ENCODE measurements at regions not wholly inside any gene's neighbourhood (a gene's known extent, or its start where the extent isn't known, plus 50 kb on each side); places are given as distances from the start of the nearest gene placed in this dataset.

GRCh38 chr11:110894224-110894623 lies 182.0 kb upstream of the ARHGAP20 start:
- no peak overlapping the region for H3K4me2 ChIP-seq (ENCODE audit: low read length)
- H3K9me3 ChIP-seq (ENCODE audit: control insufficient read depth in 1 of 2, insufficient read depth in 1 of 2, low read depth in 1 of 2, low read length in 2 of 2), result no peaks in the 10 kb centered on the region
- no peak overlapping the region for H3K27ac ChIP-seq (ENCODE audit: low read depth, low read length)
- H2AFZ ChIP-seq (ENCODE audit: low read depth, low read length, poor library complexity, severe bottlenecking), result no peak overlapping the region
- no peak for ATAC-seq
- no peak for DNase-seq (ENCODE audit: low read depth, low spot score)
- ChIA-PET POLR2A (no interaction called here), CTCF (no interaction called here), RAD21 (ENCODE audit: low non-redundant PET in 1 of 2, low total read pairs in 2 of 2, uncharacterized antibody in 2 of 2, unreplicated experiment in 2 of 2) (no interaction called here)
- TF ChIP-seq ZNF274 (IDR thresholded peaks at IDR 0.05; ENCODE audit: low read depth, low read length), result no peak
- TF ChIP-seq POLR2A (IDR thresholded peaks at IDR 0.05; ENCODE audit: borderline replicate concordance, extremely low read depth, insufficient read depth, insufficient read length), result no peak
- TF ChIP-seq SRF (IDR thresholded peaks at IDR 0.05; ENCODE audit: low read depth), result no peak
- TF ChIP-seq ATF3 (IDR thresholded peaks at IDR 0.05), result no peak
- TF ChIP-seq RAD21 (IDR thresholded peaks at IDR 0.05; ENCODE audit: low read depth), result no peak
- TF ChIP-seq MAX (IDR thresholded peaks at IDR 0.05), result no peak
- no peak for TF ChIP-seq SIN3A (IDR thresholded peaks at IDR 0.05; ENCODE audit: low read depth)
- TF ChIP-seq JUND (IDR thresholded peaks at IDR 0.05), result no peak
- no peak for TF ChIP-seq SP1 (IDR thresholded peaks at IDR 0.05; ENCODE audit: low read depth)
- TF ChIP-seq EGR1 (IDR thresholded peaks at IDR 0.05; ENCODE audit: low read depth), result no peak
- no peak for TF ChIP-seq REST (IDR thresholded peaks at IDR 0.05; ENCODE audit: low read depth)
- TF ChIP-seq CTCF (IDR thresholded peaks at IDR 0.05 in 2 of 3, conservative IDR thresholded peaks at IDR 0.05 in 1 of 3; ENCODE audit: borderline replicate concordance in 1 of 3, insufficient read depth in 1 of 3, low read depth in 2 of 3, low read length in 2 of 3), result no peak
- TF ChIP-seq FOSL1 (IDR thresholded peaks at IDR 0.05; ENCODE audit: low read depth), result no peak
- no peak for TF ChIP-seq EZH2phosphoT487 (IDR thresholded peaks at IDR 0.05; ENCODE audit: borderline replicate concordance)
- no peak for TF ChIP-seq CBX3 (IDR thresholded peaks at IDR 0.05; ENCODE audit: low read depth)
- TF ChIP-seq POLR2AphosphoS5 (IDR thresholded peaks at IDR 0.05; ENCODE audit: low read depth, low read length), result no peak
- no peak for TF ChIP-seq ZFX (IDR thresholded peaks at IDR 0.05)
- TF ChIP-seq TCF7L2 (IDR thresholded peaks at IDR 0.05; ENCODE audit: borderline replicate concordance, extremely low read depth, insufficient read depth, insufficient read length), result no peak
- TF ChIP-seq YY1 (IDR thresholded peaks at IDR 0.05; ENCODE audit: extremely low read depth, insufficient replicate concordance, low read depth, low read length), result no peak
- no peaks in the 10 kb centered on the region for H4K20me1 ChIP-seq (ENCODE audit: insufficient read depth)
- no peaks in the 10 kb centered on the region for H3K79me2 ChIP-seq (ENCODE audit: insufficient read depth, low read length)
- intact Hi-C loops (cut with micrococcal nuclease), result loop anchor here (5.0 kb wide), 1 partner anchor 277 kb away; no protein-coding TSS in a partner anchor
- H3K27me3 ChIP-seq (ENCODE audit: insufficient read depth, low read length), result 0 out of 2 replicates have a peak, but pooled peaks cover 4% of the 10 kb centered on the region
- H3K4me3 ChIP-seq (replicated peaks in 1 of 2; ENCODE audit: low read depth in 1 of 2, low read length in 2 of 2), result no peak overlapping the region
- BruUV-seq (replicated peaks), result no TSS peak
- H3K4me1 ChIP-seq (ENCODE audit: control insufficient read depth in 1 of 2, insufficient read depth in 2 of 2, low read length in 2 of 2), result no peaks in the 10 kb centered on the region
- no peak overlapping the region for H3K9ac ChIP-seq (ENCODE audit: low read length)
- H3K9me2 ChIP-seq (ENCODE audit: insufficient read depth), result no peaks in the 10 kb centered on the region
- no peaks in the 10 kb centered on the region for H3K36me3 ChIP-seq (ENCODE audit: control insufficient read depth in 1 of 2, insufficient read depth in 2 of 2, low read length in 2 of 2)
